ENCODE measurements at regions not wholly inside any gene's neighbourhood (a gene's known extent, or its start where the extent isn't known, plus 50 kb on each side); places are given as distances from the start of the nearest gene placed in this dataset.

- no peak for DNase-seq
These were observed 52.0 kb upstream of the ABL1 start for GRCh38 chr9:130782886-130783530.

GRCh38 chr9:130785053-130785452 lies 50.0 kb upstream of the ABL1 start:
- DNase-seq, result no peak
